Amygdala (tissue), 56 donors: ENCODE measurements at regions not wholly inside any gene's neighbourhood (a gene's known extent, or its start where the extent isn't known, plus 50 kb on each side); places are given as distances from the start of the nearest gene placed in this dataset.

Source experiments
- DNase-seq, 56 donors: peaks; one replicate each; lab custom pipeline; 2025; lab: John Stamatoyannopoulos, UW

DNA sequence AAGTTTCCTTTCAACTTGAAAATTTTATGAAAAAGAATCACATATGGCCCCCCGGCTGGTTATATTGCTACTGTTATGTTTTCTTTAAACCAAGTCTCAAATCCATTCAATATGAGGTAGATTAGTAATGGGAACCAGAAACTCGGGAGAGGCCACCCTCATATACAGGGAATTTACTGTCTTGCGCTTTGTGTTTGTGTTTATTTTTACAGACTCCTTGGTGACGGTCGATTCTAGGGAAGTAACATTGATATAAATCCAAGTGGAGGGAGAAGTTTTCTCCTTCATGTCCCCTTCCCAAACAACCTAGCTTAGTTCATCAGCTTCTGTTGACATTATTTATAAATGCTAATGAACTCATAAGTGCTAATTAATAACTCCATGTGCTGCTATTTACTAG lies 163.5 kb upstream of the LMO4 start:
- DNase-seq, result no peak

DNA sequence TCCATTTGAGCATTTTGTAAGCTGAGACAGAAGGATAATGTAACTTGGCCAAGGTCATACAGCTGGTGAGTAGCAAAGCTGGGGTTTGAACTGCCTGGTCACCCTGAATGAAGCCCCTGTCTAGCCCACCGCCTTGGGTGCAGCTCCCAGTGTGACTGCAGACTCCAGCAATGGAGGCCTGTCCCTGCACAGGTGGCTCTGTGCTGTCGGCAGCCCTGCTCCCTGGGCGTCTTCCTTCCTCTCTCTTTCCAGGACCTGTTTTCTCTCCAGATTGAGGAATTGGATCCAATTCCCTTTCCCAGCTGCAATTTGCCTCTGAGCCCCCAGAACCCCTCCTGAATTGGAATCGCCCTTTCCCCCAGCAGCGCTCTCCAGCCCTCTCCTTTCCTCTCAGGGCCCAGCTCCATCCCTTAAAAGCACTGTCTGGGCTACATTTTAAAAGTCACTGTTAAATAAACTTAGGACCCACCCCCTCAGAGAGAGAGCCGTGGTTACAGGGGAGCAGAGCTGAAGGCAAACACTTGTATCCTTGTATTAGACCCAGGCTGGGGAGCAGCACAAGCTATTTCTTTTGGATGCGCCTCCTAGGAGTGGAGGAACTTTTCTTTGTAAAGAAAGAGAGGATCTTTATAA lies 161.4 kb upstream of the LMO4 start:
- no peak for DNase-seq

DNA sequence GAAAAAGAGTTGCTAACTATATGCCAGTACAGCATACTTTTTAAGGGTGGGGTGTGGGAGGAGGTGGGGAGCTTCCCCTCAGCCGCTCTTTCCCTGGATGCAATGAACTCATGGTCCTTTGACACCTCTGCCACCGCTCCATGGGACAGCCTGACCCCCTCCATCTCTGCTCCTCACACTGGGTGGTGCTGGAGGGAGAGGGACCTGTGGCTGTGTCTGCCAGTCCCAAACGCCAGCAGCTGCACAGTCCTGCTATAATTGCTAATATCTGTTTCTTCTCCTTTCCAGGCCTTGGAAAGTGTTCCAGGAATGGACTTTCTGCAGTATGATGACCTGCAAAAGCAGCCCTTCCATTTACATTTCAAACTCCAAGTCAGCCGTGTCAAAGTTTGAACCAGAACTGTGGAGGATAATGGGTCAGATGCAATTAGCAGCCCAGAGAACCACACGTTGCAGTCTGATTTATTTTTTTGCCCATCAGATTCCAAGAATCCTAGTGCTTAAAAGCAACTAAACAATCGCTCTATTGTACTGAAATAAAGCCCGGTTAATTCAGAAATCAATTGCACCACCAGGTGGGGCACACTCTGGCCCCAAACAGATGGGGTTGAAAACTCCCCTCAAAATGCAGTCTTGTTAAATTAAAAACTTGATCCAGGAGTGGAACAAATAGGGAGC lies 160.7 kb upstream of the LMO4 start:
- DNase-seq, result peak in 1 of 56 donors; percentile 15

DNA sequence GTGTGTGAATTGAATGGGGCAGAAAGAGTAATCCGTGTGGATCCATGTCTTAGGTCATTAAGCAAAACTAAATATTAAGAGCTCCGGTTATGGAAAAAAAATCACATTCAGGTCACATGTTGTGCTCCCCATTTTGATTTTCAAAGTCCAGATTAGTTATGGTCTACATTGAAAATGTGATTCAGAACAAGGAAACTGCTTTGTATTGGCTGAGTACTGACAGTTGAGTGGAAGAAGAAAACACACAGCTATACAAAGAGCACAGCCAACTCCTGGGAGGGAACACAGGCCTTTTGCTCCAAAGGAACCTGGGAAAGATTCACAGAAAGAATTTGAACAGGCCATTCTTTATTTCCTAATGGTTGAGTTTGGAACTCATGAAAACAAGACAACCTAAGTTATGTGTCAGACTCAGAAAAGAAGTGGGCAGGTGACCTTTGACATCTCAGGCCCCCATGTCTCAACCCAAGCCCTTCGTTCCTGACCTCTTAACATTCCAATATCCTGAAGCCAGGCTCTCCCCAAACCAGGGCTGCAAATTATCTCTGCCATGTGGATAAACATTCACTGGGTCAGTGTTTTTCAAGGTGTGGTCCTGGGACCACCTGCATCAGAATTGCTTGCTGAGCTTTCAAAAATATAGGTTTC lies 159.3 kb upstream of the LMO4 start:
- DNase-seq, result no peak

DNA sequence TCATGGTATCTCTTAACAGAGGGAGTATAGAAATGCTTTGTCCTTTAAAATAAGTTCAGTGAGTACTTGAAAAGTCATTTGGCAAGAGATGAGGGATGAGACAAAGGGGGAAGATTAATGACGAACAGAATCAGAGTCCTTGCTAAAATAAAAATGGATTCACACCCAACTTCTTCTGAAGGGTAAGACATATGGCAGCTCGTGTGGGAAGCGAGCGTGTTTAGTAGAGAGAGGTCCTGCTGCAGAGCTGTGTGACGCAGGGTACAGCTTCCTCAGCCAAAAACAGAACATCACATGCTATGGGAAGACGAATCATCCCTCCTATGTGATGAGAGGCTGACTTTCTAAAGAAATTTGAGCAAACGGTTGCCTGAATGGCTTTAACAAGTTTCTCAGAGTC lies 158.5 kb upstream of the LMO4 start:
- peak in 11 of 56 donors; percentile 5 to 60 (median 15) for DNase-seq

DNA sequence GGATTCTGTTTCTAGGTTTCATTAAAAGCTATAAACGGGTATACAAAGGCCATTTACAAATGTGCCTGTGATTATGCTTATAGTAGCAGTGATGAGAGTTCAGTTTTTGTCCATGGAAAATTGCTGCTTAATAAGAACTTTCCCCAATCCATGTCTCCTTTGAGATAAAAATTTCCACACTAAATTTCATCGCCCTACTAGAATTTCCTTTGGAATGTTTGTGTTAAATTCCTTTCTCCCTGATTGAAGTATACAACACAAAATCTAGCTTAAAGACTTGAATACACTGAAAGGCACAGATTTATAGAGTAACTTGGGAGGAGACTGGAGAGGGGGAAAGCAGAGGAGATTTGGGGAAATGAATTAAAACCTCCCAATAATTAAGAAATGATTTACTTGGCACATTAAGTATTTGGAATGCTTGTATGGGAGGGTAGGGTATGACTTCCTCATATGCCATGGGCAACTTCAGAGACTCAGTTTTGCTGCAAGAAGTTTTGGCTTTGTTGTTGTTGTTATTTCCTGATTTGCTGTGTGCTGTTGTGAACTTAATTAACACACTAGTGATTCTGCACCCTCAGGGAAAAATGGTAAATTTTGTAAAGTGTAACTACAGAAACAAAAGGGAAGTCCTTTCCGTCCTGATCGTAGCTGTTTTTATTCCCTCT lies 157.6 kb upstream of the LMO4 start:
- DNase-seq, result no peak

DNA sequence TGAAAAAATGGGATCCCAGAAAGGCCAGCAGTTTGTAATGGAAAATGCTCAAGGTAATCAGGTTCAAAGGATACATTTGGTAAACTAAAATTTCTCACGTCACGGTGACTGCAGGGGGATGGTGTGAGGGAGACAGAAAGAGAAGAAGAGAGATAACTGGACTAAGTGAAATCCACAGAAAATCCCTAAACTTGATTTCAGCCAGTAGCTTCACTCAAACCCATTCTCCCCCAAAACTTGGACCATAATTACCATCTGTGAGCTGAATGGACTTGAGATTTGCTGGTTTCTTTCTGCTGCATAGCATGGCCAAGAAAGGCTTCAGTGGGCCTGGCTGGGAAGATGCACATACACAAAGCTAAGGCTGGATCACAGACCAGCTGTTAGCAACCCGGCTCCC lies 155.4 kb upstream of the LMO4 start:
- no peak for DNase-seq

DNA sequence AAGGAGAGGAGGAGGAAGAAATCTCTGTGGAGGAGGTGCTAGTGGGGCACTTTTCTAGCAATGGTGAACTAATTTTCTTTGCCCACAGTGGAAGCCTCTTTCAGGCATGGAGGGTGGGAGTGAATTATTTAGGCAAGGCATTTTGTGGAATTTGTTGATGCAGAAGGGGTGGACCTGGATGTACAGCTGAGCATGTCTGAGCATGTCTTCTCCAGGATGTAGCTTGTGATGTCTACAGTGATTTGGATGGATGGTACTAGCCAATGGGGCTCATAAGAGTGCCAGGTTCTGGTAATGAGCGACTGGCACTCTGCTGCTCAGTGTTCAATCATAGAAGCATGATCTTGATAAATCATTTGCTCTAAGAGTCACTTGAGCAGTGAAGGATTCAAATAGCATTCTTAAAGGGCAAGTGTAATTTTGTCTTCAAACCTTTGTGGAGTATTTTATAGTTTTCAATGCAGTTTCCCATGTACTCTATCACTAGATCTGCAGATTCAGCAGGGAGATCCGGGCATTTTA lies 153.9 kb upstream of the LMO4 start:
- DNase-seq, result no peak

DNA sequence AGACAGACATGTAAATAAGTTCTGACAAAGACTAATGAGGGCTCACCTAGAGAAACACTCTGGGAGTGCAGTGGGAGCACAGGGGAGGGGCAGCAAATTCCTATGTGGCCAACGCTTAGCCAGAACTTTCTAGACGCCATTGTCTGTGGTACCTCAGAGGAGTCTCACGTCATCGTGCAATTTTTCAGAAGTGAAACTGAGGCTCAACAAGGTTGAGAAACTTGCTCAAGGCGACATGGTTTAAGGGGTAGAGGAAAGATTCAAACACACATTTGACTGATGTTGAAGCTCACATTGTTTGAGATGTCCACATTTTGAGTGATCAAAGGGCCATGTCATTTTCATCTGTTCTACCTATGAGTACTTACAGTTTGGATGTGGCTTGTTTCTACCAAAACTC lies 152.6 kb upstream of the LMO4 start:
- no peak for DNase-seq

DNA sequence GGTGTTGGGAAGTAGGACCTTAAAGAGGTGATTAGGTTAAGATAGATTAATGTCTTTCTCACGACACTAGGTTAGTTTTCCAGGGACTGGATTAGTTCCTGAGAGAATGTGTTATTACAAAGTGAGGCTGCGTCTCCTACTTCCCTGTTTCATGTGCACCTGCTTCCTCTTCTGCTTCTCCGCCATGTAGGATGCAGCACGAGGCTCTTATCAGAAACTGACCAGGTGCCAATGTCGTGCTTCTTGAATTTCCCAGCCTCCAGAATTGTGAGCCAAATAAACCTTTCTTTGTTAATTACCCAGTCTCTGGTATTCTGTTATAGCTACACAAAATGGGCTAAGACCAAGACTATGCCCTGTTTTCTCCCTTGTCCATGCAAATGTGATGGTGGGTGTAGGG lies 152.2 kb upstream of the LMO4 start:
- DNase-seq, result no peak

DNA sequence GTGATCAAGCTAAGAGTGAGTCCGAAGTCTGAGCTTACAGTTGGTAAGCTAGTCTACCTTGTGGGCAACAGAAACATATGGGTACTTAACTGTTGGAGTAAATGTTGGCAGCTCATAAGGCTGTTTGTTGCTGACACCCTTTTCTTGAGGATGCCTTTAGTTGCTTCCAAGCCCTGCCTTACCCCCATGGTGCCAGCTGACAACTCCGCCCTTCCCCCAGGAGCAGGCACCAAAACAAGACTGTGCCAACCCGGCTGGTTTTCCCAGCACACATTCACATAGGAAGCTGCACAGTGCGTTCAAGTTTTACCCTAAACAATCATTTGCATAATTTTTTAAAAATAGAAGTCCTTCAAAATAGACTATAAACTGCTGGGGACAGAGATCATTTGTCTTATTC lies 150.2 kb upstream of the LMO4 start:
- no peak for DNase-seq

DNA sequence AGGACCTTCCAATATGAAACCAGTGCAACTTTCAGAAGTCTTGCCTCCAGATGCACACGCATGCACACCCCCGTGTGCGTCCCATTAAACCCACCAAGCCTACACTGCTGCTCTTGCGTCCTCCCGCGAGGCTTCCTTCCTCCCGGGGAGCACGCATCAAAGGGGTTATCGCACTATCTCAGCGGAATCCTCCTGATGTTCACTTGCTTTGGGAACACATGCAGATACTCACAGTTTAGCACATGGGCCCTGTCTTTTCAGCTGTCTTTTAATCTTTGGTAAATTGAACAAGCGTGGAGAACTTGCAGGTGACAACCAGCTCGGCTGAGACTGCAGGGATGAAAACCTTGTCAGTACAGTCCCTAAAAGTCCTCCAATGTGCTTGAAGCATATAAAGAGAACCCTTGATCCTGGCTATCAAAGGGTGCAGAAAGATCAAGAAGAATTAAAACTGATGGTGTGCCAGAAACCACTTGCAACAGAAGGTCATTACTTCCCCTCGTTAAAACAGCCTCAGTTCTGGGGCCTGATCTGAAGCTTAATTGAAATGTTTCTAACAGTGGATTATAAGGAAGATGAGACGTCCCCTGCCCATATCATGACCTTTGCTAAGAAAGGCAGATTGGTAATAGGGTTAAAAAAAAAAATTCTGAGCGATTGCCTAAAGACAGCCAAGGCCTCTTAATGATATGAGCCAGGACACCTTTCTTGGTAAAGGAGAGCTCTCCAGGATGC lies 149.4 kb upstream of the LMO4 start:
- DNase-seq, result no peak

DNA sequence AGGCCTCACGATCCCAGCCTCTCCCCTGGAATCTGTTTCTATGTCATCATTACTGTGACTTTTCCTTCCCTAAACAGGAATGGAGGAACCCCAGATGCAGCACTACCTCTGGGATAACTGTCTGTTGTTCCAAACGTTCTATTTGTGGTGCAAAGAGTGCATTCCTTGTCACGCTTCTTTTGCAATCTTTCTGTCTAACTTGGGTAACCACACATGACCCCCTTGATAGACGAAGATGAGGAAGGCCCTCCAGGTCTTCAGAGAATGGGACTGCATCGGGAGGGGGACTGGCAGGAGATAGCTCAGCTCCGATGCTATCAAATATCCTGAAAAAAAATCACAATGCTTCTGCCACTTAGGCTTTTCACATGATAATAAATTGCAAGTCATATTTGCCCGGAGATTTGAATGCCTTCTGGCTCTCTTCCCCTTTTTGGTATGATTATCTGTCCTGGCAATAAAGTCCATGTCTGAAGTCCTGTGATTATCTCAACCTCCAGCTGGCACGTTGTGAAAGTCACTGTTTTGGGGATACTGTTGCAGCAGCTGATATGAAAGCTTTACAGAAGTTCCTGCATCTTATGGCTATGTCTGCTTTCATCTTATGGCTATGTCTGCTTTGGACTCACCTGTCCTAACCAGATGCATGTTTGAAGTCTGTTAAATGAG lies 148.7 kb upstream of the LMO4 start:
- no peak for DNase-seq

DNA sequence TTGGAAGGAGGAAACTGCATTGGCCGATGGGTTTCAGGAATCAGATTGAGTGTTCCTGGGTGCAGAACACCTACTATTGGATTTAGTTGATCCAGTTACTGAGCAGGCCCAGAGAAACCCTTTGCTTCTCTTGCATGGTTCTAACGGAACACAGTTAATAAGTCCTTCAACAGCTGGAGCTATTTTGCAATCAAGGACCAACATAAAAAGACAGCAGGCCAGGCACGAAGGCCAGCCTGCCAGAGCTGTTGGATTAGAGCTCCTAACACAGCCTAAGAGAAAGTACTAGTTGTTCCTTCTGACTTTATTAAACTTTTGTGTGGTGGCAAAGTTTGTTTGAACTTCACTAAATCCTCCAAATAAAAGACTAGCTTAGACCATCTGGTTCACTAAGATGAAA lies 148.0 kb upstream of the LMO4 start:
- no peak for DNase-seq

DNA sequence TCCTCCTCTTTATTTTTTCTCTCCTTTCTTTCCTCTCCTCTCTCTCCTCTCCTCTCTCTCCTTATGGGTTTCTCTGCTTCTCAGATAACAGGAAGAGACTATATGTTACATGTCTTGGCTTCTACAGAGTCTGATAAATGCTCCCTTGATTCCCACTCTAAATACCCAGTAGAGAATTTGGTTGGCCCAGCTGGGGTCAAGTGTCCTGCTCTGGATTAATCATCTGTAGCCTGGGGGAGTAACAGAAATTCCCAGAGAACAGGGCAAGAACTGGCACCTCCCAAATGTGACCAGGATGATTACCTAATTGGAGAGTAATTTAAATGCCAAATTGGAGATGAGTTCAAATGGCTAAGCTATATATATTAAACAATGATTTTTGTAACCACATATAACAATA lies 146.1 kb upstream of the LMO4 start:
- DNase-seq, result no peak

DNA sequence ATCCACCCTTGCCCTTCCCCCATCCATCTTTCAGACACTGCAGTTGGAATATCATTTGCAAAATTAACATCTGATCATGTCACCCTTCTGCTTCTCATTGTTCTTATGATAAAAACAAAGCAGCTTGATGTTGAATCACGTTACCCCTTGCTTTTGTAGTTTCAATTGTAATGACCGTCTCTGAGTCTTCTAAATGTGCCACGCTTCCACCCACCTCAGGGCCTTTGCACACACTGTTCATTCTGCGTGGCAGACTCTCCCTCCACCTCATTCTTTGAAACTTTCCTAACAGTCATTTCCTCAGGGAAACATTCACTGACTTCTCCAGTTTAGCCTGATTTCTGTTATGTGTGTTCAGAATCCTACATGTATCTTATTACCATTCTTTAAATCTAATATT lies 143.6 kb upstream of the LMO4 start:
- no peak for DNase-seq

DNA sequence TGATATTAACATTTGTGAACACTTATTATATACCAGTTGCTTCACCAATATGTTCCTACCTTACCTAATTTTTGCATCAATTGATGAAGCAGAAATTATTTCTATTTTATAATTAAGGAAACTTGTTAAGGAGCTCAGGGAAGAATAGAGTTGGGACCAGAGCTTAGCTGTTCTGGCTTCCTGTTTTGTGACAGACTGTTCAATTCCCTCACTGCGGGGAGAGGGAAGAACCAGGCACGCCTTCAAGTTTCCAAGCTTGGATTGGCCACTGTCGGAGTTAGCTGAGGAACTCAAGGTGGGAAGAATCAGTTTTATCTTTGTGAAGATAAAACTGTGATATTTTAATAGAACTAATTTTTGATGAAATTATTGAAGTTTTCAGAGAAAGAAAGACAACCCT lies 142.3 kb upstream of the LMO4 start:
- DNase-seq, result no peak

DNA sequence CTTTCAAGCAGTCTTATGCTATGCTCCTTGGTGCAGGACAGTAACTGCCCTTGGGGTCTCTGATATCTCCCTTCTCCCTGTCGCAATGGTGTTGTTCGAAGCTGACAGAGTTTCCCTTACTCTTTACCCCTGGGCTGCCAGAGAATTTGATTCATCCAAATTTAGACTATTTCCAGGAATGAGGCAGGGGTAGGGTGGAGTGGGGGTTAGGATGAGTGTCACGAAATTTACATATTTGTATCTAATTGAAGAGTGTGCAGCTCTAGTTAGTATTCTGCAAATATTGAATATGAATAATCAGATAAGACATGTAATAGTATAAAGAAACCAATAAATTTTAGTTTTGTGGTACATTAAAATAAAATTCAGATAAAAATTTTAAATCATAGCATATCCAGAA lies 140.0 kb upstream of the LMO4 start:
- no peak for DNase-seq

DNA sequence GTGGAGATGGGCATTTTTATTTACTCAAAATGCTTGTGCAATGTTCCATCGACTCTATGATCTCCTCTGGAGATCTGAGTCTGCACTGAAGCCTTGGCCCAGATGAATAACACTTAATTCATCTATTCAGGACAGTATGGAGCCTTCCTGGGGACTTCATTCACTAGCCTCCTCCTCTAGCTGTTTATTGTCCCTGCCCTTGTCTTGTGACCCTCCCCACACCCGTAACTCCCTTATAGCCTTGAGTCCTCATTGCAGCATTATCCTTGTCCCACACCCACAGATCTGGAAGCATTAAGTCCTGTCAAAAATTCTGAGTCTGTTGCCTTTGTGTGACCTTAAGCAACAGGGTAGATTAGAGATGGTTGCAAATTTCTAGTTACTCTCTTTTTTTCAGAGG lies 138.3 kb upstream of the LMO4 start:
- no peak for DNase-seq

DNA sequence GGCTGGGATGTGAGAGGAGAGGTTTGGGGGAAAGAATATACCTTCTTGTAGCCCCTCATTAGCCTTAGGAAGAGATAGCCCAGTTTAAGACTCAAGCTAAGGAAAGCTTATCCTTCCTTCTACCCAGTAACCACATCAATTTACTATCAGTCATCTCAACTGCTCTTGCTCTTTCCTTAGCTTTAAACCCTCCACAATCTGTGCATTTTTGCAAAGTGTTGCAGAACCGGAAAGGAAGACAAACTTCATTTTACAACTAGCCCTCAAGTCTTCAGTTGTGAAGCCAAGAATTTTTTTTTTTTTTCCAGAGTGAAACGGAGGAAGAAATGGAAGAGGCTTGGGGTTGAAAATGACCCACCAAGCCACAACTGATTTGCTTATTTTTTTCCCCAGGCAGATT lies 137.0 kb upstream of the LMO4 start:
- DNase-seq, result no peak
